ENCODE measurements at regions not wholly inside any gene's neighbourhood (a gene's known extent, or its start where the extent isn't known, plus 50 kb on each side); places are given as distances from the start of the nearest gene placed in this dataset.

- no peaks in the 10 kb centered on the region for H3K9me3 ChIP-seq (ENCODE audit: low read depth)
- H3K27ac ChIP-seq = no peak overlapping the region
- H3K36me3 ChIP-seq = no peaks in the 10 kb centered on the region
- no peaks in the 10 kb centered on the region for H3K27me3 ChIP-seq
- H3K4me1 ChIP-seq (ENCODE audit: low read depth) = no peaks in the 10 kb centered on the region
- TF ChIP-seq CTCF (IDR thresholded peaks at IDR 0.05; ENCODE audit: low read depth, low read length) = no peak
- H3K4me3 ChIP-seq = no peak overlapping the region
- DNase-seq (ENCODE audit: low read depth in 1 of 2, low spot score in 1 of 2) = no peak
These were observed 232.0 kb upstream of the CEP162 start for GRCh38 chr6:84459401-84459800.

- Histone ChIP-seq H3K9me3 (ENCODE audit: low read depth) (no peaks in the 10 kb centered on the region), H3K4me1 (ENCODE audit: low read depth) (no peaks in the 10 kb centered on the region), H3K27ac (no peak overlapping the region), H3K4me3 (no peak overlapping the region), H3K27me3 (no peaks in the 10 kb centered on the region), H3K36me3 (no peaks in the 10 kb centered on the region)
- TF ChIP-seq CTCF (IDR thresholded peaks at IDR 0.05; ENCODE audit: low read depth, low read length) = no peak
- no peak for DNase-seq (ENCODE audit: low read depth in 1 of 2, low spot score in 1 of 2)
These were observed 230.8 kb upstream of the CEP162 start for GRCh38 chr6:84458271-84458670.

GRCh38 chr6:84457276-84457675 lies 229.8 kb upstream of the CEP162 start:
- TF ChIP-seq CTCF (IDR thresholded peaks at IDR 0.05; ENCODE audit: low read depth, low read length) = no peak
- H3K36me3 ChIP-seq = no peaks in the 10 kb centered on the region
- DNase-seq (ENCODE audit: low read depth in 1 of 2, low spot score in 1 of 2) = peak in 1 of 2 donors; percentile 79
- H3K9me3 ChIP-seq (ENCODE audit: low read depth) = no peaks in the 10 kb centered on the region
- H3K27ac ChIP-seq = no peak overlapping the region
- H3K4me3 ChIP-seq = no peak overlapping the region
- no peaks in the 10 kb centered on the region for H3K27me3 ChIP-seq
- no peaks in the 10 kb centered on the region for H3K4me1 ChIP-seq (ENCODE audit: low read depth)

GRCh38 chr6:84456803-84457202 lies 229.4 kb upstream of the CEP162 start:
- H3K4me3 ChIP-seq = no peak overlapping the region
- no peak for TF ChIP-seq CTCF (IDR thresholded peaks at IDR 0.05; ENCODE audit: low read depth, low read length)
- H3K27me3 ChIP-seq = no peaks in the 10 kb centered on the region
- DNase-seq (ENCODE audit: low read depth in 1 of 2, low spot score in 1 of 2) = no peak
- no peaks in the 10 kb centered on the region for H3K4me1 ChIP-seq (ENCODE audit: low read depth)
- H3K27ac ChIP-seq = no peak overlapping the region
- no peaks in the 10 kb centered on the region for H3K9me3 ChIP-seq (ENCODE audit: low read depth)
- no peaks in the 10 kb centered on the region for H3K36me3 ChIP-seq

- DNase-seq (ENCODE audit: low read depth in 1 of 2, low spot score in 1 of 2) = peak in 1 of 2 donors; percentile 33
- no peaks in the 10 kb centered on the region for H3K9me3 ChIP-seq (ENCODE audit: low read depth)
- no peaks in the 10 kb centered on the region for H3K4me1 ChIP-seq (ENCODE audit: low read depth)
- no peaks in the 10 kb centered on the region for H3K36me3 ChIP-seq
- no peak overlapping the region for H3K27ac ChIP-seq
- H3K4me3 ChIP-seq = no peak overlapping the region
- no peaks in the 10 kb centered on the region for H3K27me3 ChIP-seq
- no peak for TF ChIP-seq CTCF (IDR thresholded peaks at IDR 0.05; ENCODE audit: low read depth, low read length)
These were observed 228.1 kb upstream of the CEP162 start for GRCh38 chr6:84455511-84456029.

- Histone ChIP-seq H3K27me3 (no peaks in the 10 kb centered on the region), H3K4me1 (ENCODE audit: low read depth) (peaks cover 4% of the 10 kb centered on the region), H3K27ac (no peak overlapping the region), H3K9me3 (ENCODE audit: low read depth) (no peaks in the 10 kb centered on the region), H3K36me3 (no peaks in the 10 kb centered on the region), H3K4me3 (no peak overlapping the region)
- DNase-seq (ENCODE audit: low read depth in 1 of 2, low spot score in 1 of 2) = peak in 1 of 2 donors; percentile 28
- no peak for TF ChIP-seq CTCF (IDR thresholded peaks at IDR 0.05; ENCODE audit: low read depth, low read length)
These were observed 226.1 kb upstream of the CEP162 start for GRCh38 chr6:84453499-84453898.

Data from cardiac muscle cell (in vitro differentiated cells and primary cell).